Gastroesophageal sphincter (tissue), 3 donors: ENCODE measurements at regions not wholly inside any gene's neighbourhood (a gene's known extent, or its start where the extent isn't known, plus 50 kb on each side); places are given as distances from the start of the nearest gene placed in this dataset.

ENCODE experiments used
- POLR2A ChIP-seq, 2 donors: fragments of 450-650 bp; IDR thresholded peaks; one replicate each; pipeline ENCODE4 v1.6.1; 2017; ENCODE audit warnings: antibody characterized with exemption in 2 of 2, mild to moderate bottlenecking in 2 of 2, moderate library complexity in 1 of 2
- POLR2AphosphoS5 ChIP-seq: sonication (generic); formaldehyde crosslinking; IDR thresholded peaks from one replicate; pipeline ENCODE4 v1.6.1; 2017; ENCODE audit warnings: antibody characterized with exemption
- TF ChIP-seq, protein P1 (sequence below), 4 experiments: fragments of 200-600 bp in 2 of 4; fragments of 450-650 bp in 2 of 4; sonication (generic) in 1 of 4; IDR thresholded peaks; one replicate each; pipeline ENCODE4 v1.5.1; 2017 to 2019; ENCODE audit warnings: antibody characterized with exemption in 4 of 4, mild to moderate bottlenecking in 2 of 4, moderate library complexity in 2 of 4

GRCh38 chr22:48697223-48697622 lies 1130.5 kb downstream of the BRD1 start:
- TF ChIP-seq, protein P1, sequence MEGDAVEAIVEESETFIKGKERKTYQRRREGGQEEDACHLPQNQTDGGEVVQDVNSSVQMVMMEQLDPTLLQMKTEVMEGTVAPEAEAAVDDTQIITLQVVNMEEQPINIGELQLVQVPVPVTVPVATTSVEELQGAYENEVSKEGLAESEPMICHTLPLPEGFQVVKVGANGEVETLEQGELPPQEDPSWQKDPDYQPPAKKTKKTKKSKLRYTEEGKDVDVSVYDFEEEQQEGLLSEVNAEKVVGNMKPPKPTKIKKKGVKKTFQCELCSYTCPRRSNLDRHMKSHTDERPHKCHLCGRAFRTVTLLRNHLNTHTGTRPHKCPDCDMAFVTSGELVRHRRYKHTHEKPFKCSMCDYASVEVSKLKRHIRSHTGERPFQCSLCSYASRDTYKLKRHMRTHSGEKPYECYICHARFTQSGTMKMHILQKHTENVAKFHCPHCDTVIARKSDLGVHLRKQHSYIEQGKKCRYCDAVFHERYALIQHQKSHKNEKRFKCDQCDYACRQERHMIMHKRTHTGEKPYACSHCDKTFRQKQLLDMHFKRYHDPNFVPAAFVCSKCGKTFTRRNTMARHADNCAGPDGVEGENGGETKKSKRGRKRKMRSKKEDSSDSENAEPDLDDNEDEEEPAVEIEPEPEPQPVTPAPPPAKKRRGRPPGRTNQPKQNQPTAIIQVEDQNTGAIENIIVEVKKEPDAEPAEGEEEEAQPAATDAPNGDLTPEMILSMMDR (IDR thresholded peaks at IDR 0.05), result no peak
- TF ChIP-seq POLR2AphosphoS5 (no peak), POLR2A (IDR thresholded peaks at IDR 0.05) (no peak)
